ENCODE measurements at regions not wholly inside any gene's neighbourhood (a gene's known extent, or its start where the extent isn't known, plus 50 kb on each side); places are given as distances from the start of the nearest gene placed in this dataset.

- no peaks in the 10 kb centered on the region for H4K20me1 ChIP-seq (replicated peaks; ENCODE audit: control insufficient read depth, extremely low read depth, insufficient read depth, low read length)
- no peak overlapping the region for H3K4me2 ChIP-seq (ENCODE audit: insufficient read depth, low read length)
- peaks cover 6% of the 10 kb centered on the region for H3K4me1 ChIP-seq (ENCODE audit: control insufficient read depth, extremely low read depth, insufficient read depth, low read length)
- no peak overlapping the region for H2AFZ ChIP-seq (ENCODE audit: low read depth, low read length)
- no peaks in the 10 kb centered on the region for H3K9me1 ChIP-seq (replicated peaks; ENCODE audit: control insufficient read depth, extremely low read depth, insufficient read depth, low read length)
- no TSS peak for BruUV-seq (replicated peaks)
- no peak for TF ChIP-seq EZH2 (IDR thresholded peaks at IDR 0.05; ENCODE audit: borderline replicate concordance, low read depth, low read length, severe bottlenecking)
- TF ChIP-seq JUN (IDR thresholded peaks at IDR 0.05; ENCODE audit: borderline replicate concordance, insufficient read depth, insufficient read length, low read depth): no peak
- no peak for TF ChIP-seq CTCF (IDR thresholded peaks at IDR 0.05; ENCODE audit: extremely low read depth in 1 of 2, insufficient read depth in 1 of 2, low read depth in 1 of 2, low read length in 2 of 2)
- TF ChIP-seq GATA2 (IDR thresholded peaks at IDR 0.05; ENCODE audit: insufficient read depth, insufficient read length, low read depth, low read length): no peak
- no peak for TF ChIP-seq POLR2AphosphoS5 (IDR thresholded peaks at IDR 0.05; ENCODE audit: insufficient read depth, low read depth, low read length)
- no peak for TF ChIP-seq POLR2A (IDR thresholded peaks at IDR 0.05; ENCODE audit: low read depth, low read length)
- TF ChIP-seq MYC (IDR thresholded peaks at IDR 0.05; ENCODE audit: low read depth, low read length): no peak
- TF ChIP-seq FOS (IDR thresholded peaks at IDR 0.05; ENCODE audit: borderline replicate concordance, insufficient read depth, low read length): no peak
- TF ChIP-seq MAX (IDR thresholded peaks at IDR 0.05; ENCODE audit: insufficient read depth, insufficient read length): no peak
- H3K4me3 ChIP-seq (replicated peaks in 1 of 3; ENCODE audit: insufficient read depth in 1 of 3, low read depth in 1 of 3, low read length in 3 of 3): no peak overlapping the region
- H3K36me3 ChIP-seq (ENCODE audit: control insufficient read depth in 2 of 2, extremely low read depth in 1 of 2, insufficient read depth in 2 of 2, low read length in 2 of 2): no peaks in the 10 kb centered on the region
- H3K27me3 ChIP-seq (ENCODE audit: control insufficient read depth in 2 of 2, insufficient read depth in 2 of 2, low read length in 2 of 2): no peaks in the 10 kb centered on the region
- dilution Hi-C loops (cut with MboI; ENCODE audit: extremely low pct_ligation_motif_present, low sequenced_read_pairs): no loop called here
- H3K9me3 ChIP-seq (replicated peaks; ENCODE audit: control insufficient read depth, insufficient read depth, low read length): no peaks in the 10 kb centered on the region
- no peak overlapping the region for H3K9ac ChIP-seq (replicated peaks; ENCODE audit: extremely low read depth, insufficient read depth, low read length)
- ChIA-PET CTCF (interaction anchor here (1.3 kb wide), 1 partner anchor 14 kb away, joined by 5 read pairs; no protein-coding TSS in a partner anchor), POLR2A (no interaction called here)
- intact Hi-C loops (cut with micrococcal nuclease): no loop called here
- no peak for DNase-seq (ENCODE audit: low read depth, low spot score)
- H3K79me2 ChIP-seq (ENCODE audit: control insufficient read depth, insufficient read depth, low read length): no peaks in the 10 kb centered on the region
- no peak overlapping the region for H3K27ac ChIP-seq (ENCODE audit: insufficient read depth, low read depth, low read length)
- no peak for FAIRE-seq
Measured at GRCh38 chr4:134539729-134540231, 338.2 kb upstream of the PABPC4L start.
